ENCODE measurements at regions not wholly inside any gene's neighbourhood (a gene's known extent, or its start where the extent isn't known, plus 50 kb on each side); places are given as distances from the start of the nearest gene placed in this dataset.

DNA sequence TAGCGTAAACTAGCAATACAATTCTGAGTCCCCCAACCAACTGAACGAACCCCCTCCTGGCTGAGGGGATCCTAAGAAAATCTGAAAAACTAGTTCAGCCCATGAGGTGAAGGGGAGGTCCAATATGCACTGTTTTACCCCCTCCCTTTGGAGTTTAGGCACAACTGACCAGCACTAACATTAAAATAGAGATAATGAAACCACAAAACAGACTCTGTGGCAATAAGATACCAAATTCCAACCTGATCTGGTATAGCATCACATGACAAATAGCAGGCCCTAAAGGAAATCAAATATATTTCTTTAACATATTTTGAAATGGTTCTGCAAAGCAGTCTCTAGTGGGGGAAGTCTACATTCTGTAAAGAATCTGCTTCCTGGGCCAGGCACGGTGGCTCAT lies 522.5 kb downstream of the TYW1 start:
- TF ChIP-seq CTCF (conservative IDR thresholded peaks at IDR 0.05; ENCODE audit: low read length) (no peak), EZH2phosphoT487 (IDR thresholded peaks at IDR 0.05; ENCODE audit: borderline replicate concordance) (no peak)
